Ascending aorta (tissue), 2 donors: ENCODE measurements at regions not wholly inside any gene's neighbourhood (a gene's known extent, or its start where the extent isn't known, plus 50 kb on each side); places are given as distances from the start of the nearest gene placed in this dataset.

Experiments
- DNase-seq, 2 donors: peaks; one replicate each; pipeline ENCODE4 v3.0.0-alpha.2; 2019; ENCODE audit warnings: low spot score in 2 of 2
- H3K27ac ChIP-seq, 2 donors: fragments of 200-600 bp; sonication (generic); one replicate each; pipeline ENCODE4 v1.5.1; 2016 to 2017; ENCODE audit warnings: mild to moderate bottlenecking in 1 of 2
- H3K27me3 ChIP-seq: fragments of 200-600 bp; sonication (generic); one replicate; pipeline ENCODE4 v1.5.1; 2017
- H3K36me3 ChIP-seq, 2 donors: fragments of 200-600 bp; sonication (generic); one replicate each; pipeline ENCODE4 v1.5.1; 2016
- H3K4me1 ChIP-seq, 2 donors: fragments of 200-600 bp; sonication (generic); one replicate each; pipeline ENCODE4 v1.5.1; 2016 to 2017; ENCODE audit warnings: mild to moderate bottlenecking in 1 of 2
- H3K4me3 ChIP-seq, 2 donors: fragments of 200-600 bp; sonication (generic); one replicate each; pipeline ENCODE4 v1.5.1; 2016 to 2017; ENCODE audit warnings: mild to moderate bottlenecking in 1 of 2
- H3K9me3 ChIP-seq, 2 donors: fragments of 200-600 bp; sonication (generic); one replicate each; pipeline ENCODE4 v1.5.1; 2016
- intact Hi-C: fragments of 100-400 bp; cut with DNase I; formaldehyde crosslinking; loops from one replicate; pipeline ENCODE4 v1.15.1; 2023
- TF ChIP-seq, protein P1 (sequence below), 3 experiments: fragments of 200-600 bp in 2 of 3; fragments of 450-650 bp in 1 of 3; sonication (generic) in 2 of 3; IDR thresholded peaks; one replicate each; pipeline ENCODE4 v1.5.1; 2016 to 2019; ENCODE audit warnings: antibody characterized with exemption in 3 of 3, mild to moderate bottlenecking in 1 of 3, moderate library complexity in 1 of 3

DNA sequence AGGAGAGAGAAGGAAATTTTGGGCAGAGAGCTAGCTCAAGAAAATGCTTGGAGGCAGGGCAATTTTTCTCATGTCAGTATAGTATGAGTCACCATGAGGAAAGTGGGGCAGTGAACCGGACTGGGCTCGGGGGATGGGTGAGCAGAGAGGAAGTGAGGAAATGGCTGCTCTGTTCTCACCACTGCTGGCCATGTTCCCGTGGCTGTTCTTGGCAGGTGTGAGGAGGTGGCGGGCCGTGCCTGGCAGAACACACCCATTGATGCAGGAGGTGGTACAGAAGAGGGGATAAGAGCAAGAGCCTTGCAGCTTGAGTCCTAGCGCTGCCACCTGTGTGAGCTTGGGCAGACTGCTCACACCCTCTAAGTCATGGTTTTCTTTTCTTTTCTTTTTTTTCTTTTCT lies 304.4 kb upstream of the LYZL1 start:
- TF ChIP-seq, protein P1, sequence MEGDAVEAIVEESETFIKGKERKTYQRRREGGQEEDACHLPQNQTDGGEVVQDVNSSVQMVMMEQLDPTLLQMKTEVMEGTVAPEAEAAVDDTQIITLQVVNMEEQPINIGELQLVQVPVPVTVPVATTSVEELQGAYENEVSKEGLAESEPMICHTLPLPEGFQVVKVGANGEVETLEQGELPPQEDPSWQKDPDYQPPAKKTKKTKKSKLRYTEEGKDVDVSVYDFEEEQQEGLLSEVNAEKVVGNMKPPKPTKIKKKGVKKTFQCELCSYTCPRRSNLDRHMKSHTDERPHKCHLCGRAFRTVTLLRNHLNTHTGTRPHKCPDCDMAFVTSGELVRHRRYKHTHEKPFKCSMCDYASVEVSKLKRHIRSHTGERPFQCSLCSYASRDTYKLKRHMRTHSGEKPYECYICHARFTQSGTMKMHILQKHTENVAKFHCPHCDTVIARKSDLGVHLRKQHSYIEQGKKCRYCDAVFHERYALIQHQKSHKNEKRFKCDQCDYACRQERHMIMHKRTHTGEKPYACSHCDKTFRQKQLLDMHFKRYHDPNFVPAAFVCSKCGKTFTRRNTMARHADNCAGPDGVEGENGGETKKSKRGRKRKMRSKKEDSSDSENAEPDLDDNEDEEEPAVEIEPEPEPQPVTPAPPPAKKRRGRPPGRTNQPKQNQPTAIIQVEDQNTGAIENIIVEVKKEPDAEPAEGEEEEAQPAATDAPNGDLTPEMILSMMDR (IDR thresholded peaks at IDR 0.05): no peak
- Histone ChIP-seq H3K4me3 (no peak overlapping the region), H3K4me1 (peaks cover 0 to 18% of the 10 kb centered on the region in 2 donors), H3K27me3 (no peaks in the 10 kb centered on the region), H3K9me3 (no peaks in the 10 kb centered on the region), H3K27ac (peak overlapping the region; percentile 43 to 47), H3K36me3 (no peaks in the 10 kb centered on the region)
- intact Hi-C loops: loop anchor here (2.0 kb wide), 2 partner anchors 46 to 104 kb away; no protein-coding TSS in a partner anchor
- DNase-seq: peak; percentile 84 to 97

DNA sequence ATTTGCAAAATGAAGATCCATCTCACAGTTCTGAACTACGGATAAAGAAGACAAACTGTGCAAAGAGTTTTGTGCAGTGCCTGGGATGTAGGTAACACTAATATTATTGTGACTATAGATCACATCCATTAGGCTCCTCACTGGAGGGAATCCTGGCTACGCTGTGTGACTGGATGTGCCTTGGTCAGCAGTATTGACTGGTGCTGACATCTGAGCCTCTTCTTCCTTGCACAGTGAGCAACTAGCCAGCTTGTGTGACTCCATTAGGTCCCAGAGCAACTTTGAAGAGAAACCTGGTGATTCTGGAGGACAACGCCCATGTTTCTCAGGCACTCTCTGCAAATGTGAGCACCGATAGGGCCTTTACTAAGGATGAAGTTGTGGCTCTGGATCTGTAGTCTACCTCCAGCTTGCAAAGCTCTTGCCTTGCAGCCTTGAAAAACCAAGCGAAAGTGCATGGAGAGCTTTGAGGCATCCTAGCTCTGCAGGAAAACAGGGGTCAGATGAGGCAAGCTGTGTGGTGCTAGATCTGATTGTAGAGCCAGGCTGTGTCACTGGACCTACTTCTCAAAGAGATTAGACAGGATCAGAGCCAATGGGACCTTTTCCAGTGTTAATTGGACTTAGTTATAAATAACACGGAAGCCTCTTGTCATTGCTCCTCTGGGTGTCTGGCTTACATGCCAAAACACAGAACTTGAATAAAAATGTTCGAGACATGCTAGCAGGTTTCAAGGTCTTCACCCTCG lies 303.6 kb upstream of the LYZL1 start:
- no peaks in the 10 kb centered on the region for H3K36me3 ChIP-seq
- H3K4me1 ChIP-seq: peaks cover 0 to 18% of the 10 kb centered on the region in 2 donors
- H3K27ac ChIP-seq: peak overlapping the region; percentile 43 to 47
- DNase-seq: no peak
- H3K9me3 ChIP-seq: no peaks in the 10 kb centered on the region
- TF ChIP-seq, protein P1 (IDR thresholded peaks at IDR 0.05): no peak
- no peaks in the 10 kb centered on the region for H3K27me3 ChIP-seq
- intact Hi-C loops: loop anchor here (2.0 kb wide), 2 partner anchors 47 to 105 kb away; no protein-coding TSS in a partner anchor
- H3K4me3 ChIP-seq: no peak overlapping the region

DNA sequence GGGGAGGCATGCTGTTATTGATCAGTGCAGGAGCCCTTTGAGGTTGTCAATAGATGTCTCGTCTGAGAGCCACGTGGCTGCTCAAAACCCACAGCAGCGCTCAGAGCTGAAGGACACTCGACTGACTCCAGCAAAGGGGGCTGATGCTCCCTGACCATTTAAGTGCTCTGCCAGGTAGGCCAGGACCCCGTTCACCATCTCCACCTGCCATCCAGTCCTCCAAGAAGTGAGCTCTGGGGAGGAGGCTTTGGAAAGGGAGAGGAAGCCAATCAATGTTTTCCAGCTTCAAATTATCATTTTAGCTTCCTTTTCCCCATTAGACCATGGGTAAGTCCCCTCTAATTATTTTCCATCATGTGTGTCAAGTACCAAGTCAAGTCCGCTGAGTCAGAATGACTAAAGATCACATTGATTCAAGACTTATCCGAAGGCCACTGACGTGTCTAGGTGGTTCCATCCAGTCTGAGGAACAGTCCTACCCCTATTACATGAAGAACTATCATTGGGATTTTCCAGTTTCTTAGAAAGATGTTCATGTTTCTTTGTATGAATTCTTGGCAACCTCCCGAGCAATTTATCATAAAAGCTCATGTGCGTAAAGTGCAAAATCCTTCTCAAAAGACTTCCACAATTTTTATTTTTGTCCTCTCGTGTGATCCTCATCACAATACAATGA lies 302.6 kb upstream of the LYZL1 start:
- H3K4me1 ChIP-seq: peaks cover 0 to 18% of the 10 kb centered on the region in 2 donors
- TF ChIP-seq, protein P1 (IDR thresholded peaks at IDR 0.05): no peak
- no peaks in the 10 kb centered on the region for H3K36me3 ChIP-seq
- H3K27ac ChIP-seq: peak overlapping the region; percentile 43 to 53
- H3K9me3 ChIP-seq: no peaks in the 10 kb centered on the region
- H3K4me3 ChIP-seq: no peak overlapping the region
- H3K27me3 ChIP-seq: no peaks in the 10 kb centered on the region
- DNase-seq: no peak
- intact Hi-C loops: no loop called here

DNA sequence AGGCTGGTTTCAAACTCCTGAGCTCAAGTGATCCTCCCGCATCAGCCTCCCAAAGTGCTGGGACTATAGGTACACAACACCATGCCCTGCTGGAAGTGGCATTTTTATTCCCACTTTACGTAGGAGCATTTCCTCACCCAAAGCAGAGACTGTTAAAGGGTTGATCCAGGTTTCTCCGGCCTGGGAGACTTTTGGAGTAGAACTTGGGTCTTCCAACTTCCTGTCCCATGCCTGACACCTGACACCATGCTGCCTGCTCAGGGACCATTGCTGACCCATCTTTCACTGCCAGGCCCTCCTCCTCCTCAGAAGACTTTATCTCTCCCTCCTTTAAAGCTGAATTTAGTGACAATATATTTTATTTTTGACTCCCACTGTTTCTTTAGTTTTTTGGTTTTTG lies 302.0 kb upstream of the LYZL1 start:
- intact Hi-C loops: no loop called here

DNA sequence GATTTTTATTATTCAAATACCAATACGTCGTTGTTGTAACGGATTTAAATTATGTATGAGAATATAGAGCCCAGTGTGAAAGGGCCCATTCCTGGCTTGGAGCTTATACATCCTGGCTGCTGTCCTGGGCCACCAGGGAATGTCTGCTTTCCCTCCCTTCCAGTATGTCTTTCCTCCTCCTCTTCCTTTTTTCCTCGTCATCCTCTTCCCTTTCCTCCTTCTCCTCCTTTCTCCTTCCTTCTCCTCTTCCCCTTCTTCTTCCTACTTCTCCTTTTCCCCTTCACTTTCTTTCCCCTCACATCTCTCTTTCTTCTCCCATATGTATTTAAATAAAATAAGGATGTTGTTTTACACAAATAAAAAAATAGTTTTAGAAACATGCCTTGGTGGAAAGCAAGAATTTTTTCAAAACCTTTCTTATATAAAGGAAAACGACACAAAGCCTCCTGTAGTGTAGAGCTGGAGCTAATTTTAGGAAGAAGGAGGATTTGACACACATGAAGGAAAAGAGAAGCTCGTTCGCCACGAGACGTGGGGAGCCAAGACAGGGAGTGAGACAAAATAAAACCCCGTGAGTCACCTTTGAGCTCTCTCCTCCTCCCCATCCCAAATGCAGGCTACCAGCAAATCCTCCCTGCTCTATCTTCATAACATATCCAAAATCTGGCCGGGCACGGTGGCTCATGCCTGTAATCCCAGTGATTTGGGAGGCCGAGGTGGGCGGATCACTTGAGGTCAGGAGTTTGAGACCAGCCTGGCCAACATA lies 301.1 kb upstream of the LYZL1 start:
- Histone ChIP-seq H3K4me3 (no peak overlapping the region), H3K27me3 (no peaks in the 10 kb centered on the region), H3K9me3 (no peaks in the 10 kb centered on the region), H3K36me3 (no peaks in the 10 kb centered on the region), H3K4me1 (peaks cover 0 to 23% of the 10 kb centered on the region in 2 donors), H3K27ac (peak overlapping the region; percentile 12 to 53)
- TF ChIP-seq, protein P1 (IDR thresholded peaks at IDR 0.05): no peak
- peak in 1 of 2 donors; percentile 80 for DNase-seq
- intact Hi-C loops: no loop called here

More for the DNA sequence above, 302.0 kb upstream of the LYZL1 start:
- Histone ChIP-seq H3K27ac (peak overlapping the region; percentile 41 to 53), H3K4me3 (no peak overlapping the region), H3K9me3 (no peaks in the 10 kb centered on the region), H3K4me1 (peaks cover 0 to 18% of the 10 kb centered on the region in 2 donors), H3K36me3 (no peaks in the 10 kb centered on the region), H3K27me3 (no peaks in the 10 kb centered on the region)
- TF ChIP-seq, protein P1 (IDR thresholded peaks at IDR 0.05): no peak
- no peak for DNase-seq
